NCI-H526 treated with DMSO at 0.1 percent for 48 hours (cell line): ENCODE measurements at regions not wholly inside any gene's neighbourhood (a gene's known extent, or its start where the extent isn't known, plus 50 kb on each side); places are given as distances from the start of the nearest gene placed in this dataset.
"Not testable (repeated sequence)": the region's sequence is repeated elsewhere in the genome, so short reads cannot be mapped to it uniquely, and the experiment has no call there.

ENCODE experiments used
- DNase-seq: peaks from one replicate; lab custom pipeline; 2025; lab: John Stamatoyannopoulos, UW

DNA sequence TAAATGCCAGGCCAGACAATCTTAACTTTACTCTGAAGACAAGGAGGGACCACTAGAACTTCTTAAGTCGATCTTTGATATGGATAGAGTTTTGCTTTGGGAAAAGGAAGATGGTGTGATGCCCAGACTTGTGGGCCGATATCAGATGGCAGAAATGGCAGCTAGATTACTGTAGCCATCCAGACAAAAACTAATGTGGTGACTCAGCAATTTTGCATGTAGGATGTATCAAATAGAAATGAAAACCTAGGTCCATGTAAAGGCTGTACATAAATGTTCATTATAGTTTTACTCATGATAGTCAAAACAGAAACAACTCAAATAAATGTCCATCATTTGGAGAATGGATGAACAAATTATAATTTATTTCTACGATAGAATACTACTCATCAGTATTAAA, 121.5 kb downstream of the APIP start:
- DNase-seq = no peak

DNA sequence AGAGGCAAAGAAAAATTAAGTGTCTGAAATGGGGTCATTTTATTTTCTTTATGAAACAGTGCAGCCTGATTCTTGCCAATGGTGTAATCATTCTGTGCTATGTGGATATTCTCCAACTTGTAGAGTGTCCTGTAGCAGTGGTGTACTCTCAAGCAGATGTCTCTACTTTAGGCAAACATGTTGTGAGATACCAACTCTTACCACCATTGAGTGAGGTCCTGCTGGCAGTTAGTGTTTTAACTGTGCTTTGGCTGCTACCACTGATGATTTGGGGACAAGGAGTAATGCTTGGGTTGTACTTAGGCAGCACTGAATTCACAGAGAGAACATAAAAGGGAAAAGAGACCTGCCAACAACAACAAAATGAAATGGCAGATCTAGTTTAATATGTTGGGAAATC, 122.5 kb downstream of the APIP start:
- no peak for DNase-seq

DNA sequence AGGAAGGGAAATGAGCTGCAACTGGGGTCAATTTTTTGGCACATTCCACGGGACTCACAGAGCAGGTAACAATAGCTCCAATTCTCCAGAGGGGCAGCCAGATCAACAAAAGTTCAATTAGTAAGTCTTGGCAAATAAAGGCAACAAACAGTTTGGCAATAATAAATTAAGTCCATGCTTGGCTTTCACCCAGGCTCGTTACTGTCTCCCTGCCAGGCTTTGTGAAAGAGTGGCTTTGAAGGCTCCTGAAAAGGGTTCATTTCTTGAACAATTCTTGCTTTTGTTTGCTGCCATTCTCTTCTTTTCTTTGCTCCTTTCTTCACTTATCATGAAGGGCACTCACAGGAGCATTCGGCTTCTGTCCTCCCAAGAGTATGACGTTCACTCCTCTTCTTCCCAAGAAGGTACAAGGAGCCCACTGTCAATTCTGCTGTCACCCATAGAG, 123.3 kb downstream of the APIP start:
- no peak for DNase-seq

DNA sequence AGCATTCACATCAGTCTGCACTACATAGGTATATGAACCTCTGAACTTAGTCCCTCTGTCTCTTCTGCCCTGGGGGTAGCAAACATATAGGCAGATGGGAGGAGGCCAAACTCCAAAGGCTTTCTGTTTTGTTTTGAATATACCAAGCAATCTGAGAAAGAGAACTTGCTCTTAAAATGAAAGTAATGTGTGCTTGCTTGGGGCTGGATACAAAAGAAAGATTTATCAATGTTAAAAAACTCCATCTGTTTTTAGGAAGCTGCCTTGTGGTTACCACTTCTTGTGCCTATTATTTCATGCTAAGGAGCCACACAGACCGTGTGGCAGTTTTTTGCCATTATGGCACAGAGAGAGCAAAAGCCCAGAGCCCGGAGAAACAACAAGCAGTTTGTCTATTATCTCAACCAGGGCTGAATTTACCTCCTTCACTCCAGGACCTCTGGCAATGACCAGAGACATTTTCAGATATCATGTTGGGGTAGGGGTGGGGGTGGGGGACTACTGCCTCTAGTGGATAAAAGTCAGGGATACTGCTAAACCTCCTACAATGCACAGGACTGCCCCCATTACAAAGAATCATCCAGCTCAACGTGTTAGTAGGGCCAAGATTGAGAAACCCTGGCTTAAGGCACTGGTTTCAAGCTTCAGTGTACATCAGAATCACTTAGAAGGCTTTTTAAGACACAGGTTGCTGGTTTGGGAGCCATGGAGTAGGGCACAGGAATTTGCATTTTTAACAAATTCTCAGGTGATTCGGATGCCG, 124.2 kb downstream of the APIP start:
- no peak for DNase-seq

DNA sequence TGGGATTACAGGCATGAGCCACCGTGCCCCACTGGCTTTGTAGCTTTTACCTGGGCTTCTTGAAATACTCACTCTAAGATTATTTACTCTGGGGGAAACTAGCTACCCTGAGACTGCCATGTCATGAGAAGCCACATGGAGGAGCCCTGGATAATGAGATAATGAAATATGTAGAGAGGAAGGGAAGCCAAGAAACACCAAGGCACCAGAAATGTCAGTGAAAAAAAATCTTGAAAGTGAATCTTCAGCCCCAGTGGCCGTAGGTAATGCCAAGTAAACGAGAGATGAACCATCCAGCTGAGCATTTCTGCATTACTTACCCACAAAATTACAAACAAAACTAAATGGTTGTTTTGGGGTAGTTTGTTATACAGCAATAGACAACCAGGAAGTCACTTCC, 125.6 kb downstream of the APIP start:
- no peak for DNase-seq

DNA sequence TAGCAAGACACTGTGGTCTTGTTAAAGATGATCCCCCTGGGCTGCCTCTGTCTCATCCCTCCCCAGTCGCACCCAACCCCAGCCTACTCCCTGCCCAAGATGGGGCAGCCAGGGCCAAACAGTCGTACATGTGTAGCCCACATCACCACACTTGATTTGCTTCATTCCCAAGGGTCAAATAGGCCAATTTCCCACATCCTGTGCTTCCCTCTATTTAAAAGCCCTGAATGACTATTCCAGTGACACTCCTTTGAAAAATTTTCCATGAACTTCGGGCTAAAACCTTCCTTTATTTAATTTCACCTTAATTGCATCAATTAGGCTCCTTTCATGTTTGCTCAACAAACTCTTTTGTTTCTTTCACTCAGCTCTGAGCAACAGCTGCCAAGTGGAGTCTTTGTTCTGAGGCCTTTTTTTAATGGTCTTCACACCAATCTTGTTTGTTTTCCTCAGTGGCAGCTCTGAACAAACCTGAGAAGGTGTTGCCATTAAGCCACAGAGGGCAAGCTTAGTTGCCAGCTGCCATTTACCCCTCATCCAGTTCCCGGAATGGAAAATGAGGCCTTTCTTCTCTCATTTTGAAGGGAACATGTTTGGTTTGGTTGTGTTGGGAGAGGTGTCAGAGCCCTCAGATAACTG, 126.9 kb downstream of the APIP start:
- DNase-seq = no peak

DNA sequence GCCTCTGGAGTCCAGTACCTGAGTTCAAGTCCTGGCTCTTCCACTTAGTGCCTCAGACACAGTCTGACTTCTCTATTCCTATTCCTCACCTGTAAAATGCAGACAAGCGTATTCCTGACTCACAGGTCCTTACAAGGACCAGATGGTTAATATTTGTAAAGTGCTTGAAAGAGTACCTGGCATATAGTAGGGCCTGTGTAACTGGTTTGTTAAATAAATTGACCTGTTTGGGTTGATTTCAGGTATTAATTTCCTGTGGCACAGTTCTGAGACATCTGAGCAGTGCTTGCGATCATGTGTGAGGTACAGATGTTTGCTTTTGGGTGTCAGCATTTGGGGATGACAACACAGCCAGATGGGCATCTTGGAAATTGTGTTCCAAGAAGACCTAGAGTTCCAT, 127.5 kb downstream of the APIP start:
- no peak for DNase-seq

DNA sequence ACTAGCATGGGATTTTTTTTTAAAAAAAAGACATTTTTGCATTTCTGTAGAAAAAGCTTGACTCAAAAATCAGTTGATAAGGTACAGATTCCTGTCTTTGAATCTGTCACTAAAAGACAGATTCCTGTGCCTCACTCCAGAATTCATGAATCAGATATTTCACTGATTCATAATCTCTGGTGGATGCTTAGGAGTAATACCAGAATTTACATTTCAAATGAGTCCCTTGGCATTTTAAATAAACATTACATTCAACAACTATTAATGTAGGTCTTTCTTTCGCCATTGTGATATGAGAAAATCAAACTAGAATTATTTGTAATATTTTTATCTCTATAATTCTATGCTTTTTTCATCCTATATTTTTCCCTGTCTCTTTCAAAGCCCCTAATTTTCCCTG, 128.3 kb downstream of the APIP start:
- DNase-seq = no peak

DNA sequence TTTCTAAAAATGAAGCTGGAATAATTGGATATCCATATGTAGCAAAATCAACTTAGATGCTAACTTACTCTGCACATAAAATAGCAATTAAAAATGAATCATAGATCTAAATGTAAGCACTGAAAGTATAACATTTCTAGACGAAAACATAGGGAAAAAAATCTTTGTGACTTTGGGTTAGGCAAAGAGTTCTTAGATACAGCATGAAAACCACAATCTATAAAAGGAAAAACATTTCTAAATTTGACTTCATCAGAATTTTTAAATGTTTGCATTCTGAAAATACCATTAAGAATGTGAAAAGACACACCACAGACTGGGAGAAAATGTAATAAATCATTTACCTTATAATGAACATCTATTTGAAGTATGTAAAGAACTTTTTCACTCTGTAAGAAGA, 128.8 kb downstream of the APIP start:
- DNase-seq = no peak

DNA sequence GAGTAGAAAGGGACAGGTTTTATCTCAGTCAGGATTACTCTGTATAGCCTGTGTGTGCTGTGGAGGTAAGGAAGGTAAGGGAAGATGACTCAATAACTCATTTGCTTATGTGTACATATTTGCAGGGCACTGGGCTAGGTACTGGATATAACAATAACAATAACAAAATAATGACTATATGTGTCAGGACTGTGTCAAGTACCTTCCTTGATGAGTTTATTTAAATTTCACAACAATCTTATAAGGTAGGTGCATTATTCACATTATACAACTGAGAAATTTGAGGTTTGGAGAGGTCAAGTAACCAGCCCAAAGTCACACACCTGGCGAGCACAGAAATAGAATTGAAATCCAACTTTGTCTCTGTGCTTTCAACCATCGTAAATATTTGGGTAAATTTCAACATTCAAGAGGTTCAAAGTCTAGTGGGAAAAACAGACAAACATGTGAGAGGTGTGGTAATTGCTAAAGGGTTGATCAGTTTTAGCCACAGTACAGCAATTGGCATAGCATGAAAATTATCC, 131.8 kb downstream of the APIP start:
- no peak for DNase-seq

DNA sequence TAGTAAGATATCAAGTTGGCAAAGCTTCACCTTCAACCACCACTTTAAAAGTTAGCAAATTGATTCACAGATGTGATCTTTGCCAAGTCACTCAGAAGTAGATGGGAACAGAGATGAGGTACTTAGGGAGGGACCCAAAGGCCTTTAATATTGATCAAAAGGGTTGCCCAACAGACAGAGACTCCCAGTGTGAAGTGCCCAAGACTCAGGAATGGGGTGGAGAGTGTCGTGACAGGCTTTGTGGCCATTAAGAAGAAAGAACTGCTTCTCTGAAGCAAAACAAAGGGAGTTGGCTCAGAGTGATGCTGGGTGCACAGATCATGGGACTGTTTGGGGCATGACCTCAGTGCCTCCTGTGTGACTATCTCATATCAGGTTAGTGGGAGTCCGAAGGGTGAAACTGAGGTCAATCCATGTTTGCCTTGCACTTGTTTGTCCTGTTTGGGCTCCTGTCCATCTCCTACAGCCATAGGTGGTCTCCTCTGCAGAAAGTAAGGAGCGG, 132.3 kb downstream of the APIP start:
- no peak for DNase-seq

DNA sequence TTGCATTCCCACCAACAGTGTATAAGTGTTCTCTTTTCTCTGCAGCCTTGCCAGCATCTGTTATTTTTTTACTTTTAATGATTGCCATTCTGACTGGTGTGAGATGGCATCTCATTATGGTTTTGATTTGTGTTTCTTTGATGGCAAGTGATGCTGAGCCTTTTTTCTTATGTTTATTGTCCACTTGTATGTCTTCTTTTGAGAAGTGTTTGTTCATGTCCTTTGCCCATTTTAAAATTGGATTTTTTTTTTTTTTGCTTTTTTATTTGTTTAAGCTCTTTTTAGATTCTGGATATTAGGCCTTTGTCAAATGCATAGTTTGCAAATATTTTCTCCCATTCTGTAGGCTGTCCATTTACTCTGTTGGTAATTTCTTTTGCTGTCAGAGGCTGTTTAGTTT, 134.4 kb downstream of the APIP start:
- DNase-seq = not testable (repeated sequence)

DNA sequence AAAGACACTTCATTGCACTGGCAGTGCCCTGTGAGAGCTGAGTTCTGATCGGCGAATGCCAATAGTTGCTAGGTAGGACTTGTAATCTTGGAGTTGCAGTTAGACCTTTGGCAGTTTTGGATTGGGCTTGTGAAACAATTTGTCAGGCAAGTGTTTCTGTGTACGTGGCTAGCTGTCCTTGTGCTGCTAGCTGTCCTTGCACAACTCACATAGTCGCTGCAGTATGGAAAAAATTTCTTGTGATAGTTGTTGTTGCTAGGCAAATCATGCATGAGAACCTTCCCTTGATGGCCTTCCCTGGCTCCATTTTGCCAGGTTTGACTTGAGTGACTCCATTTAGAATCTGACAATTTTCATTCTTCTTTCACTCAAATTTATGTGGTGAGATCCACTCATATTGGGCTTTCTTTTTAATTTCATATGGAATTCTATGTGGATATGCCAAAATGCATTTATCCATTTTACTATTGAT, 140.7 kb downstream of the APIP start:
- no peak for DNase-seq

DNA sequence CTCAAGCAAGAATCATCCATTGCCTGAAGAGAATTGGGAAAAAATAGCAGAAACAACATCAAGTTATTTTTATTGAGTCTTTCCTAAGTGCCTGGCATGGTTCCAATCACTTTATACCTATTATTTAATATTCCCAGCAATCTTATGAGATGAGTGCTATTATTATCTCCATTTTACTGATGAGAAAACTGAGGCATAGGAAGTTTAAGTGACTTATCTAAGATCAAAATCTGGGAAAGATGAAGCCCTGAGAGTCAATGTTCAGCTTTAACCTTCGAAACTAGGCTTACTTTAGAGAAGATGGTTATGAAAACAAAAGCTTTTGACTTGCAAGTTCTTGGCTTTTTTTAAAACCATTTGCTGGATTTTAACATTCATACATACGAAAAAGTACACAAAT, 141.6 kb downstream of the APIP start:
- no peak for DNase-seq

DNA sequence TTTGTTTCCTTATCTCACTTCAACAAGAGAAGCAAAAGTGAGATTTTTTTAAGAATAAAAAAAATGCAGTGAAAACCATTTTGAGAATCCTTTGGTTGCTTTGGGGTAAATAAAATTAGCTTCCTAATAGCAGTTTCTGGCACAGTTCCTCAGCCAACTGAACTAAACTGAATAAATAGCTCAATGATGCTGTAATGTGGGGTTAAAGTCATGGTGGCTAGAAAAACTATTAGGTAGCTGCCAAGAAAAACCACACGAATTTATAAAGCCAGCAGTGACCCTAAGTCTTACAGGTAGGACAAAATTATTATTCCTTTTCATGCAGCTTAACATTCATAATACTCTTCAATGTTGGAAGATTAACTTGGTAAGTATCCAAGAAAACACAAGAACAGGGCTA, 142.4 kb downstream of the APIP start:
- DNase-seq = no peak

DNA sequence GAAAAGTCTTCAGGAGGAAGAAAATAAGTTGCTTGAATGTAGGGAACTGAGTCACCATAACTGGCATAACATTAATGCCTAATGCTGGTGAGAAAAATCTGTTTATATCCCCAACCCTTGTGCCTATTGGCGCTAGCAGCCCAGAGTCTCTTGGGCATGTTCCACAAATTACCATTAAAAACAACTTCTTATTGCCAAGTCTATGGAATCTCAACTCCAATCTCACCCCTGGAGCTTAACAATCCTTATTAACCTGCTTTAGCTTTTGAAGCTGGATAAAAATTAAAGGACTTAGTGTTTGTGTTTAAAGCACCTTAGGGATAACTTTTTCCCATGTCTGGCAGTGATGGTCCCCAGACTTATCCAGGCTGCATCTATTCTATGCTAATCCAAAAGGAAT, 143.0 kb downstream of the APIP start:
- no peak for DNase-seq

DNA sequence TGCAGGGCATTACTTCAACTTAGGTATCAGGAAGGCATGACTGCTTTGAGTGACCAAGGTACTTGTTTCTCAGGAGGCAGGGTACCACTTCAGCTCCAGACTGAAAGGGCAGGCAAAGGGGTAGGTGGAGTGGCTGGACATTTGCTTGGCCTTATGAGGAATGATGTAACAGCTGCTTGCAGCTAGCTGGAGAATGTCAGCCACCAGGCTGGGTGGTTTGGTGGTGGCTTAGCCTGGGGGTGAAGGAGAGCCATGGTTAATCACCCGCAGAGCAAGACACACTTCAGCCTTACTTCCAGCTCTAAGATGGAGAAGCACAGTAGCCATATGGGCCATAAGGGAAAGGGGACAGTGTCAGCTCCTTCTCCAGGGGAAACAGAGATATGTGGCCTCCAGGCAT, 146.1 kb downstream of the APIP start:
- DNase-seq = no peak

DNA sequence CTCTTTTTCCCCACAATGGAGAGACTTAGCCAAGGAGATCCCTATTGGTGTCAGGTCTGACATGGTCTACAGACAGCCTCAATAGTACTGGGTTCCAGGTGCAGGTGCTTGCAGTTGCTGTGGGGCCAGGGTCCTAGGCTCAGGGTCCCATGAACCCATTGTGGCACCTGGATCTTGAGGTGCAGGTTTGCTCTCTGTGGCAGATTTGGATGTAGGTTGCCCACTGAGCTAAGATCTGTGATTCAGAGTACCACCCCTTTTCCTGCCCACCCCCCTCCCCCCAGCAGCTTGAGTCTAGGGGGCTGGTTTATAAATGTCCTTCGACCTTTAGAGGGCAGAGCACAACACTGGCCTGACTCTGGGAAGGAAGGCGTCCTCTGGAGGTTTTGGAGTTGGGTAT, 147.0 kb downstream of the APIP start:
- no peak for DNase-seq

DNA sequence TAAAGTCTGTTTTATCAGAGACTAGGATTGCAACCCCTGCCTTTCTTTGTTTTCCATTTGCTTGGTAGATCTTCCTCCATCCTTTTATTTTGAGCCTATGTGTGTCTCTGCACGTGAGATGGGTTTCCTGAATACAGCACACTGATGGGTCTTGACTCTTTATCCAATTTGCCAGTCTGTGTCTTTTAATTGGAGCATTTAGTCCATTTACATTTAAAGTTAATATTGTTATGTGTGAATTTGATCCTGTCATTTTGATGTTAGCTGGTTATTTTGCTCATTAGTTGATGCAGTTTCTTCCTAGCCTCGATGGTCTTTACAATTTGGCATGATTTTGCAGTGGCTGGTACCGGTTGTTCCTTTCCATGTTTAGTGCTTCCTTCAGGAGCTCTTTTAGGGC, 141.7 kb downstream of the EHF start:
- DNase-seq = not testable (repeated sequence)

DNA sequence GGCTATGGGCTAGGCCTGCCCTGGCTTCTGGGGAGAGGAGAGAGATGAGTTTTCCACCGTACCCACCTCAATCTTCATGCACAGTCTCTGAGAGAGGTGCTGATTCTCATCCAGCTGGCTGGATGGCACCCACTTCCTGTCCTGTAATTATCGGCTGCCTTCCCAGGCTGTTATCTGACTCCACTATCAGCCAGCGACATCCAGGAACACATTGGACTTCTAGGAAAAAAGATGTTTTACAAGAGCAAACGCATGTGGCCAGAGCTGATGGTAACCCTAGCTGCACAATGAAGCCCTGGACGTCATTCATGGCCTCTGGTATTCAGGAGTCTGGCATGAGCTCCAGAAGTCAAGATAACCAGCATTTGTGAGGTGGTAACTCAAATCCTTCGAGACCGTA, 137.4 kb downstream of the EHF start:
- DNase-seq = no peak

DNA sequence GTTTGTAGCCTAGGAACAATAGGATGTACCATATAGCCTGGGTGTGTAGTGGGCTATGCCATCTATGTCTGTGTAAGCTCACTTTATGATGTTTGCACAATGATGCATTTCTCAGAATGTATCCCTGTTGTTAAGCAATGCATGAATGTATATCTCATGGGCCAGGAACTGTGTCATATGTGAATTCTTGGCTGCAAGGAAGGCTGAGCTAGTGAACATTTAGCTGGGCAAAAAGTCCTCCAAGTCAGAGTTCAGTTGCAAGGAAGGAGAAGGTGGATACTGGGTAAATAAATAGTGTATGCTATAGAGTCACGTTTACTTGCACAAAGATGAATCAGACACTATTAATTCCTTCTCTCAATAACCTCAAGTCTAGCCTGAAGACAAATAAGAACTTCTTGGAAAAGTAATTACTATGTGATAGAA, 136.1 kb downstream of the EHF start:
- no peak for DNase-seq

DNA sequence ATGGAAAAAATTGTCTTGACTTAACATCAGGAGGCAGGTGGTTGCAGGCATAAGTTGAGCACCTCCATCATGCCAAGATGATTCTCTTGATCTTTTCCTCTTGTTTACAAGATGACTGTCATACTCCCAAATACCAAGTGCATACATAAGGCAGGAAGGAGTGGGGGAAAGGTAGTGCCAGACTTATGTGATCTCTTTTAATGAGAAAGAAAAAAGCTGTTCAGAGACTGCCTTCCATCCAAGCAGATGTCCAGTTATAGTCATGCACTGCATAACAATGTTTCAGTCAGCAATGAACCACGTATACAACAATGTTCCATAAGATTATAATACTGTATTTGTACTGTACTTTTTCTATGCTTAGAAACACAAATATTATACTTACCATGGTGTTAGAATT, 135.7 kb downstream of the EHF start:
- DNase-seq = no peak

DNA sequence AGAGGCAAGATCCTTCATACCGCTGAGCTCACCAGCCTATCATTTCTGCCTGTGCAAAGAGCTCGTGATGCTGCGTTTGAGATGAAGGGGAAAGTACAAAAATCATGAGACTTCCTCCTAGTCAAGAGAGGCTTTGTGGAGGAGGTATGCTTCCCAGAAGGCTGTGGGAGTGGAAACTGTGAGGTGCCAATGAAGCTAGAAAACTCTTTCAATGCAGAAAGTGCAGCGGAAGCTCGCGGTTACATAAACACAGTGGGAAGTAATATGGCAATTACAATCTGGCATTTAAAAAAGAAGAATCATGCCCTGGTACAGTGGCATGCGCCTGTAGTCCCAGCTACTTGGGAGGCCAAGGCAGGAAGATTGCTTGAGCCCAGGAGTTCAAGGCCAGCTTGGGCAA, 134.8 kb downstream of the EHF start:
- no peak for DNase-seq
